CD4-positive, alpha-beta T cell treated with Interleukin-6 for 4 hours (primary cell): ENCODE measurements at regions not wholly inside any gene's neighbourhood (a gene's known extent, or its start where the extent isn't known, plus 50 kb on each side); places are given as distances from the start of the nearest gene placed in this dataset.
"Not testable (repeated sequence)": the region's sequence is repeated elsewhere in the genome, so short reads cannot be mapped to it uniquely, and the experiment has no call there.

Source experiments
- DNase-seq: peaks from one replicate; pipeline ENCODE4 v3.0.0-alpha.2; 2020; ENCODE audit warnings: mixed read lengths

DNA sequence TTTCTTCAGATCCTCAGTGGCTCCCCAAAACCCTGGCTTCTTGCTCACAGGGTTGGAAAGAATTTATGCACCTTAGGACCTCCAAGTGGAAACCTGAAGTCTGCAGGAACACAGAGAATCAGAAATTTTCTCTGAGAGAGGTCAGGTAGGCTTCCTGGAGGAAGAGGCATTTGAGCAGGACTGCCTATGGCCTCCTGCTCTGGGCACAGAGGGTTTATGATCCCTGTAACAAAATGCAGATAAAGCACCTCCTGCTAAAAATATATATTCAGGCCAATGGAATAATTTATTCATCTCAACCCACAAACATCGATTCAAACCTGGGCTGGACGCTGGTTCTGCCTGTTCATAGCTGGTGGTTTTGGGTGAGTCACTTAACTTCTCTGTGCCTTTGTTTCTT, 68.1 kb upstream of the FGF3 start:
- no peak for DNase-seq

- DNase-seq, result no peak
Measured at GRCh38 chr11:69887841-69888427, 68.7 kb upstream of the FGF3 start.

DNA sequence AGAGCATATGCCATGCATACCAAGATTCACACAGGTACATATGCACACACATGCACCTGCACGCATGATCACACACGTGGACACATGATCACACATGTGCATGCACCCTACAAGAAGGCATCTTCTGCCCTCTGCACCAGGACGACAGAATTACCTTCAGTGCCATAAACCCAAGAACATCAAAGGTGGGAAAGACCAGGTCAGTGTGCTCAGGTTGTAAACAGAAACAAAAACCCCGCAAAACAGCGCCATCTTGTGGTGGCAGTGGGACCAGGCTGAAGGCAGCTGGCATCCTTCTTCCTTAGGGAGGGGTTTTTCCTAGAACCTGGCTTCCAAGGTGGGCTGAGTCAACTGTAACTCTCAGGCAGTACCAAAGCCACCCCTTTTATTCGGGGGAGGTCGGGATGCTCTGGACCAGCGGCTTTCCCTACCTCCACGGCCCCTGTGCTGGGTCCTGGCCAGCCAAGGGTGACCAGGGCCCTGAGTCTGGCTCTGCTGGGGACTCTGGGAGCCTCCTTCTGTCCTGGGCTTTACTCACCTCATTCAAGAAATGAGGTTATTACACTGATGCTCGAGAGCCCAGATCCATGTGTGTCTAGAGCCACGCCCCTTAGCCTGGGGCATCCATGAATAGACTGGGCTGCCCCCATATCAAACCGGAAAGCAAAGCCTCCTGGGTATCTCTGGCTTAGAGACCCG, 69.4 kb upstream of the FGF3 start:
- peak; percentile 72 for DNase-seq

GRCh38 chr11:69889400-69890318, 70.4 kb upstream of the FGF3 start:
- no peak for DNase-seq

GRCh38 chr11:69890476-69890875, 71.3 kb upstream of the FGF3 start:
- no peak for DNase-seq

DNA sequence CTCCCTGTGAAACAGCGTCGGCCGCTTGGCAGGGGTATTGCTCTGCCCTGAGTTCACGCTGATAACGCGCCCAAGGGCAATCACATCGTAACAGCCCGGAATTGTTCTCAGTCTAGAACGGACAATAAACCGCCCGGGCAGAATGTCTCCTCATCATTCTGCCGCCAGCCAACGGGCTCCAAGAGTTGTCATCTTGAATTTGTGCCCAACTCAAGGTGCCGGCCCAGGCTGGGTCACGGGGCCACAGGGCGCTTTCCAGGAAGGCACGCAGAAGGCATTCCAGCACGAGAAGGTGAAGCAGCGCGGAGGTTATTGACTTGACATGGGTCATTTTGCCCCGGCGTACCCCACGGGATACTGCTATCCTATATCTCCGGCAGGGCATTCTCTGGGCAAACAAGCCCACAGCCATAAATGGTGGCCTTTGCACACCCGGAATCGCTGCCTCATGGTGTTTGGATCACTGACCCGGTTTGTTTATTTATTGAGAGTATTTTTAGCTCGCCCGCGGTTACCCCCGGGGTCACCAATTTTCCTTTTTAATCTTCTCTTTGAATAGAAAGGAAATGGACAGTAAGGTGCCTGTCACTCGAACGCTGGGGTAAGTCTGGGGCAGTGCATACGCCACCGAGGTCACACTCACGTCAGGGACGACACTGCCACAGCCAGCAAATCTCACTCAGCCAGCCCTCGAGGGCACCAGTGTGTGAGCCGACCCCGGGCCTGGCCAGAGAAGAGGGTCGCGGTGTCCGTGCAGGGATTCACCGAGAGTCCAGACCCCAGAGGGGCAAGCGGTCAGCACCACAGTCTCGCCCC, 72.4 kb upstream of the FGF3 start:
- no peak for DNase-seq

DNA sequence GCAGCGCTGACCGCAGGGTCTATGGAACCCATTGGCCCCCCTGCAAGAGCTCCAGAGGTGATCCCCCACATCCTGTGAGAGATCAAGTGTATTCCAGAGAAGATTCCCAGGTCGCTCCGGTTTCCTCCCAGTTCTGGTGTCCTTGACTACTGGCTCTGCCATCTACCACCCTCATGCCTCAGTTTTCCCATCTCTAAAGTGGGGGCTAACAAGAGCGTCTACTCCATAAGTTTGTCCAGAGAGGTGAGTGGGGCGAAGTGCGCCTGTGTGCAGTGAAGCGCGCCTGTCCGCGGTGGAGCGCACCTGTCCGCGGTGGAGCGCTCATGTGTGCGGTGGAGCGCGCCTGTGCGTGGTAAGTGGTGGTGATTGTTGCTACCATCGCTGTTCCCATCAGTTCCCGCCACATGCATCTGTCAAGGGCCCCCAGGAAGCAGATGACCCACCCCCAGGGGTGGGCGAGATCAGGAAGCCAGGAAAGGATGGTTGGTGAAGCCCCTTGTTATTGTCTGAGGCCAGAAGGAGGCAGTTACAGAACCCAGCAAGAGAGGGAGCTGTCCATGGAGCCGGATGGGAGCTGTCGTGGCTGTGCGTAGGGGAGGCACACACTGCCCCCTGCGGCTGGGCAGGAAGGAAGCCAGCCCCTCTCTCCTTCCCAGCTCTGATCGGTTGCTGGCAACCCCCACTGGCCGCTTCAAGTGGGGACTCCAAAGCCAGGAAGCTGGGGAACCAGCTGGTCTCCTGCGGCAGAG, 73.2 kb upstream of the FGF3 start:
- no peak for DNase-seq

DNA sequence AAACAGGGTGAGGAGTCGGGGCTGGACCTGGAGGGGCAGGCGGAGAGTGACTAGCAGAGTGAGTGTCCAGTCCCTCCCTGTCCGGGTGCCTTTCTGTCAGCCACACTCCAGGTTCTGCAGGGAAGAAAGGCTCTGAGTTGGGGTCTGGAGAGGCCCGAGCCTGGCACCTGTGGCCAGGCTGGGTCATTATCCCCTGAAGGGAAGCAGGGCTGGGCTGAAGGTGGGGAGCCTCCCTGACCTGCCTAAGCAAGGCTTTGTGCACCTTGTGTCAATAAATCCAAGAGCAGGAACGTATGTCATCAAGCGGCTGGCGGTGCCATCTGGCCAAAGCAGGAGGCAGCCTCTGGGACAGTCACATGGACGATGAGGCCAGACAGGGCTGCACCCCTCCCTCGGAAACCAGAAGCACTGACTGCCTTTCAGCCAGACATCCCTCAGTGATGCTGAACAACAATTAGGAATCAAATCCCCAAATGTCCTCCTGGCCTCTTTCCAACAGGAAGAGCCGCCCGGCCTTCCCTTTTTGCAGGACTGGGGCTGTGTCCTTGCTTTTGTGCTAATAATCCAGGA, 73.9 kb upstream of the FGF3 start:
- no peak for DNase-seq

- DNase-seq, result no peak
Measured at GRCh38 chr11:69893631-69894030, 74.4 kb upstream of the FGF3 start.

GRCh38 chr11:69894181-69894611, 75.0 kb upstream of the FGF3 start:
- DNase-seq, result no peak

DNA sequence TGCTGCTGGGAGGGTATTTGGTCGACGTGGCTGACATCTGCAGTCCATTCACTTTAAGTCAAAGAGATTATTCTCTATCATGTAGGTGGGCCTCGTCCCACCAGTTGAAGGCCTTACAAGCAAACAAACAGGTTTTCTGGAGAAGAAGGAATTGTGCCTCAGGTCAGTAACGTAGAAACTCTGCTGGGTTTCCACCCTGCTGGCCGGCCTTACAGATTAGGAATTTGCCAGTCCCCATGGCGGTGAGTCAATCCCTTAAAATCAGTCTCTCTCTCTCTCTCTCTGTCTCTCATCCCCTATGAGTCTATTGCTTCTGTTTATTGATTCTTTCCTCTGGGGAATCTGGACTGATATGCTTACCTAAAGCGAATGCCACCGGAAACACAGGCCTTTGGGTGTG, 75.4 kb upstream of the FGF3 start:
- DNase-seq, result no peak

GRCh38 chr11:69896250-69896649, 77.0 kb upstream of the FGF3 start:
- no peak for DNase-seq

DNA sequence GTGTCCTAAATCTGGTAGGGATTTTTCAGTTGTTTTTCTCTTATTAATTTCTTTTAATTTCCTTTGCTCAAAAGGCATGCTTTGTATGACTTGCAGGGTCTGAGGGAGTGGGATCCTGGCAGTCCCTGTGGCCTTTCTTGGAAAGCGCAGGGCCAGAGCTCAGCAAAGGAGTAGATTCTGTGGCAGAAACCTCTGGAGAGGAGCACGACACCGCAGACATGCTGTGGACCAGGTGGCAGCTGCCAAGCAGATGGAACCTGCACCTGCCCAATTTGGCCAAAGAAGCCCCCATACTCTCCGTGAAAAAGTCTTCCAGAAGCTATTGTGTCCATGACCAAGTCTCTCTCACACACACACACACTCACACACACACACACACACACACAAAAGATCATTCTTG, 78.9 kb upstream of the FGF3 start:
- no peak for DNase-seq

- no peak for DNase-seq
Measured at GRCh38 chr11:69899957-69900821, 81.0 kb upstream of the FGF3 start.

DNA sequence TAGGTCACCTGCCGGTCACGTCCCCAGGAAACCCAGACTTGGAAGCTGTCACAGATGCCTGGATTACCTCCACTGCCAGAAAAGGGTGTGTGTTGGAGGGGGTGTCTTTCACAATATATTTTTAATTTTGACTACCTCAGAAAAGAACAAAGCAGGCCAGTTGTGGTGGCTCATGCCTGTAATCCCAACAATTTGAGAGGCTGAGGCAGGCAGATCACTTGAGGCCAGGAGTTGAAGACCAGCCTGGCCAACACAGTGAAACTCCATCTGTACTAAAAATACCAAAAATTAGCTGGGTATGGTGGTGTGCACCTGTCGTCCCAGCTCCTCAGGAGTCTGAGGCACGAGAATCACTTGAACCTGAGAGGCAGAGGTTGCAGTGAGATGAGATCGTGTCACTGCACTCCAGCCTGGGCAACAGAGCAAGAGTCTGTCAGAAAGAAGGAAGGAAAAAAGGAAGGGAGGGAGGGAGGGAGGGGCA, 81.6 kb upstream of the FGF3 start:
- DNase-seq, result not testable (repeated sequence)

DNA sequence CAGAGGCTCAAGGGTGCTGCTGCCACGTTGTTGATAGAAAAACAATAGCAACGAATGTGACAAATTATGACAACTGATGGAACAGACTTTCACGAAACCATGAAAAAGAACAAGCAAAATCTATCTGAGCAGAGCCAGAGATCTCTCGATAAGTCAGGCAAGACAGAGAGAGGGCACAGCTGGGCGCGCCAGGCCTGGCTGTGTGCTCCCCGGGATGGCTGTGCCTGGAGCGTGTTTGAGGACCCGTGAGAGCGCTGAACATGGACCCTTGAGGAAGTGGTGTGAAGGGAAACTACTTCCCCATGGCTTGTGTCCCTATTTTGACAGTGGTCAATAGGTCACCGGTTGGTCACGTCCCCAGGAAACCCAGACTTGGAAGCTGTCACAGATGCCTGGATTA, 83.1 kb upstream of the FGF3 start:
- no peak for DNase-seq

DNA sequence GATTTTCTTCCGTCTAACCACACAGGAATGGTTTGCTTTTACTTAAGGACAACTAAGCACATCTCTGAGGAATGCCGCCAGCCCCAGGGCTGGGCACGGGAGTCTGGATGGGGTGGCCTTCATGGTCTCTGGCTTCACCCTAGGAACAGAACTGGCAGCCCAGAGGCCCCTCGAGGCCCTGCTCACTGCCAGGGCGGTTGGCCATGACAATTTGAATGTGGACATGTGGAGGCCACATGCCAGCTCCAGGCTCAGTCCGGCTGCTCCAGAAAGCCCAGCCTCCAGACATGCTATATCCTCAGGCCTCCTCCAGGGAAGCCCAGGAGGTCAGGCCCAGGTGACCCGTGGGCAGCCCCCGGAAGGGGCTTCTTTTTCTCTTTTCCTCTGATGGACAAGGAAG, 84.0 kb upstream of the FGF3 start:
- DNase-seq, result no peak

GRCh38 chr11:69904161-69904973, 85.2 kb upstream of the FGF3 start:
- DNase-seq, result no peak

GRCh38 chr11:69904974-69905535, 85.8 kb upstream of the FGF3 start:
- DNase-seq, result no peak
